ENCODE measurements at regions not wholly inside any gene's neighbourhood (a gene's known extent, or its start where the extent isn't known, plus 50 kb on each side); places are given as distances from the start of the nearest gene placed in this dataset.

DNA sequence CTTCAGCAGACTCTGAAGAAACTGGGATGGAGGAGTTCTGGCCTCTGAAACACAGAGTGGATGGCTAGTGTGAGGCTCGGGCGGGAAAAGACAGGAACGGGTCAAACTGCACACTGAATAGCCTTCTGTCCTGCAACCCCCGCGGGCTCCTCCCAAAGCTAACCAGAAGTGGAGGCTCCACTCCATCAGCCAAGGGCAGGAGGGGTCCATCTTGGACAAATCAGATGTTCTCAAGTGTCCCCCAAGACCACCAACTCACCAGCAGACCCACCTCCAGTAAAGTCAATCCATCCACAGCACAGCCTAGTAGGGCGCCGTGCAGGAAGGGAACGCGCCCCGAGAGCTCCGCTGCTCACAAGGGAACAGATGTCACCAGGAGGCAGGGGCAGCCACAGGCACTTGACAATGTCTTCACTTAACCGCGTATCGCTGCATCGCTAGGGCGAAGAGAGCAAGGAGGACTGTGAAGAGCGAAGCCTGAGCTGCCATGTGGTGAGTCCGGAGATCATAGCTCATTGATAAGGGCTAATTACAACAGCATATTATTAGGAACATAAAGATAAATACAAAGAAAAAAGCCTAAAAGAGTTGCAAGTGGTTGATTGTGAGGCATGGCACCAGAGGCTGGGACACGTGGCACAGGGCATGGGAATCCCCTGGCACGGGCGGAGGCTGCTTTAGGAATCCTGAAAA lies 494.6 kb upstream of the MYT1L start:
- Histone ChIP-seq H3K27ac (ENCODE audit: low read length) (no peak overlapping the region), H4K20me1 (ENCODE audit: insufficient read depth, low read length) (no peaks in the 10 kb centered on the region), H3K4me2 (ENCODE audit: low read length) (no peak overlapping the region), H2AFZ (ENCODE audit: low read depth, low read length) (no peak overlapping the region), H3K9ac (ENCODE audit: low read length) (no peak overlapping the region), H3K4me3 (ENCODE audit: low read length) (no peak overlapping the region), H3K27me3 (ENCODE audit: low read depth, low read length) (no peaks in the 10 kb centered on the region), H3K79me2 (ENCODE audit: low read length) (no peaks in the 10 kb centered on the region), H3K9me3 (ENCODE audit: insufficient read depth, low read length) (no peaks in the 10 kb centered on the region), H3K4me1 (ENCODE audit: low read length) (no peaks in the 10 kb centered on the region), H3K36me3 (replicated peaks; ENCODE audit: low read depth, low read length) (no peaks in the 10 kb centered on the region)
- TF ChIP-seq, protein P1, sequence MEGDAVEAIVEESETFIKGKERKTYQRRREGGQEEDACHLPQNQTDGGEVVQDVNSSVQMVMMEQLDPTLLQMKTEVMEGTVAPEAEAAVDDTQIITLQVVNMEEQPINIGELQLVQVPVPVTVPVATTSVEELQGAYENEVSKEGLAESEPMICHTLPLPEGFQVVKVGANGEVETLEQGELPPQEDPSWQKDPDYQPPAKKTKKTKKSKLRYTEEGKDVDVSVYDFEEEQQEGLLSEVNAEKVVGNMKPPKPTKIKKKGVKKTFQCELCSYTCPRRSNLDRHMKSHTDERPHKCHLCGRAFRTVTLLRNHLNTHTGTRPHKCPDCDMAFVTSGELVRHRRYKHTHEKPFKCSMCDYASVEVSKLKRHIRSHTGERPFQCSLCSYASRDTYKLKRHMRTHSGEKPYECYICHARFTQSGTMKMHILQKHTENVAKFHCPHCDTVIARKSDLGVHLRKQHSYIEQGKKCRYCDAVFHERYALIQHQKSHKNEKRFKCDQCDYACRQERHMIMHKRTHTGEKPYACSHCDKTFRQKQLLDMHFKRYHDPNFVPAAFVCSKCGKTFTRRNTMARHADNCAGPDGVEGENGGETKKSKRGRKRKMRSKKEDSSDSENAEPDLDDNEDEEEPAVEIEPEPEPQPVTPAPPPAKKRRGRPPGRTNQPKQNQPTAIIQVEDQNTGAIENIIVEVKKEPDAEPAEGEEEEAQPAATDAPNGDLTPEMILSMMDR (IDR thresholded peaks at IDR 0.05; ENCODE audit: low read depth, low read length) = no peak
- no peak for TF ChIP-seq EZH2phosphoT487 (IDR thresholded peaks at IDR 0.05; ENCODE audit: low read depth)

DNA sequence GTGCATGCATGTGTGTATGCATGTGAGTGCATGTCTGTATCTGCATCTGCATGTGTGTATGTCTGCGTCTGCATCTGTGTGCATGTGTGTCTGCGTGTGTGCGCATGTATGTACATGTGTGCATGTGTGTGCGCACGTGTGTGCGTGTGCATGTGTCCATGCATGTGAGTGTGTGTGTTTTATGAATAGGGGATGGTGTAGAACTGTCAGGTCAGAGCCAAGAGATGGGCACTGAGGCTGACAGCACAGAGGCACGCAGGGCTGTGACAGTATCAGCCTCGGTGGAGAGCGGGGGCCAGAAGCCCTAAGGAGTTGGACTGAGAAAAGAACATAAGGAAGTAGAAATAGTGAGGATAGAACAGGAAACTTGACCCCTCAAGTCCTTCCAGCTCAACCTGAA lies 494.0 kb upstream of the MYT1L start:
- Histone ChIP-seq H3K79me2 (ENCODE audit: low read length) (no peaks in the 10 kb centered on the region), H3K27me3 (ENCODE audit: low read depth, low read length) (no peaks in the 10 kb centered on the region), H3K9me3 (ENCODE audit: insufficient read depth, low read length) (no peaks in the 10 kb centered on the region), H3K4me2 (ENCODE audit: low read length) (no peak overlapping the region), H3K27ac (ENCODE audit: low read length) (no peak overlapping the region), H3K36me3 (replicated peaks; ENCODE audit: low read depth, low read length) (no peaks in the 10 kb centered on the region), H3K4me3 (ENCODE audit: low read length) (no peak overlapping the region), H3K9ac (ENCODE audit: low read length) (no peak overlapping the region), H3K4me1 (ENCODE audit: low read length) (no peaks in the 10 kb centered on the region), H4K20me1 (ENCODE audit: insufficient read depth, low read length) (no peaks in the 10 kb centered on the region), H2AFZ (ENCODE audit: low read depth, low read length) (no peak overlapping the region)
- no peak for TF ChIP-seq EZH2phosphoT487 (IDR thresholded peaks at IDR 0.05; ENCODE audit: low read depth)
- TF ChIP-seq, protein P1 (IDR thresholded peaks at IDR 0.05; ENCODE audit: low read depth, low read length) = no peak

DNA sequence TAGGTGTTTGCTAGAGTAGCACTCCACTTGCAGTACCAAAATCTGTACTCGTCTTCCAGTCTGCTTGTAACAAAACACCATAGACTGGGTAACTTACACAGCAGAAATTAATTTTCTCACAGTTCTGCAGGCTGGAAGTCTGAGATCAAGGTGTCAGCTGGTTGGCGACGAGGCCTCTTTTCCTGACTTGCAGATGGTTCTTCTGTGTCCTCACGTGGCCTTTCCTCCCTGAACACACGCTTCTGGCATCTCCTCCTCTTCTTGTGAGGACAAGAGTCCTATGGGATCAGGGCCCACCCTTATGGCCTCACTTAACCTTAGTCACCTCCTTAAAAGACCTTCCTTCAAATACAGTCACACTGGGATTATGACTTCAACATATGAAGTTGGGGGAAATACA lies 493.5 kb upstream of the MYT1L start:
- Histone ChIP-seq H3K9ac (ENCODE audit: low read length) (no peak overlapping the region), H3K9me3 (ENCODE audit: insufficient read depth, low read length) (no peaks in the 10 kb centered on the region), H3K27ac (ENCODE audit: low read length) (no peak overlapping the region), H3K79me2 (ENCODE audit: low read length) (no peaks in the 10 kb centered on the region), H3K27me3 (ENCODE audit: low read depth, low read length) (no peaks in the 10 kb centered on the region), H3K4me2 (ENCODE audit: low read length) (no peak overlapping the region), H4K20me1 (ENCODE audit: insufficient read depth, low read length) (no peaks in the 10 kb centered on the region), H3K4me1 (ENCODE audit: low read length) (no peaks in the 10 kb centered on the region), H2AFZ (ENCODE audit: low read depth, low read length) (no peak overlapping the region), H3K36me3 (replicated peaks; ENCODE audit: low read depth, low read length) (no peaks in the 10 kb centered on the region), H3K4me3 (ENCODE audit: low read length) (no peak overlapping the region)
- TF ChIP-seq, protein P1 (IDR thresholded peaks at IDR 0.05; ENCODE audit: low read depth, low read length) = no peak
- no peak for TF ChIP-seq EZH2phosphoT487 (IDR thresholded peaks at IDR 0.05; ENCODE audit: low read depth)

DNA sequence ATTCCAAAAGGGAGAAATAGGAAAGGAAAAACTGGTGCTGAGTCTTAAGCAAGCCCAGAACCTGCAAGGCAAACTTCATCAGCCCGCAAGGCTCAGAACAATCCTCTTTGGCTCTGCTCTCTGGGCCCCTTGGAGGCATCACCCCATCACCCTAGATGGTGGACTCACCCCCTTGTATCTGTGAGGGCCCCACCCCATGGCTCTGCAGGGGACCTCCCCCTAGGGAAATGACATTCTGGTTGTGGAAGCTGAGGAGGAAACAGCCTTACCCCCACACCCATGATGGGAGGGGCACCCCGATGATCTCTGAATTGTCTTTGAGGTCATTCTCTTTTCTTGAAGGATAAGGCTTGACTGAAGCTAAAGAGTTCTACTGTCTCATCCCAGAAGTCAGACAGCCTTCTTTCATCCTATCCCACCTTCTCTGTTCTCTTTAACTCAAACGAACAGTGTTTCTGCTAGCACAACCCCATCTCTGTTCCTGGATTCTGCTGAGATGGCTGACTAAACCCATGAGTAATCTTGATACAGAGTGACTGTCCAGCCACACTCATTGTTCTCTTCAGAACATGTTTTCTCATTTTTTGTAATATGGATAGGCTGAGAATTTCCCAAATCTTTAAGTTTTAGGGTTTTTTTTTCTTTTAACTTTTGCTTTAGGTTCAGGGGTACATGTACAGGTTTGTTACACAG lies 492.1 kb upstream of the MYT1L start:
- Histone ChIP-seq H3K79me2 (ENCODE audit: low read length) (no peaks in the 10 kb centered on the region), H3K4me1 (ENCODE audit: low read length) (no peaks in the 10 kb centered on the region), H3K36me3 (replicated peaks; ENCODE audit: low read depth, low read length) (no peaks in the 10 kb centered on the region), H3K27ac (ENCODE audit: low read length) (no peak overlapping the region), H3K9me3 (ENCODE audit: insufficient read depth, low read length) (no peaks in the 10 kb centered on the region), H4K20me1 (ENCODE audit: insufficient read depth, low read length) (no peaks in the 10 kb centered on the region), H3K4me2 (ENCODE audit: low read length) (no peak overlapping the region), H3K27me3 (ENCODE audit: low read depth, low read length) (no peaks in the 10 kb centered on the region), H3K4me3 (ENCODE audit: low read length) (no peak overlapping the region), H2AFZ (ENCODE audit: low read depth, low read length) (no peak overlapping the region), H3K9ac (ENCODE audit: low read length) (no peak overlapping the region)
- TF ChIP-seq, protein P1 (IDR thresholded peaks at IDR 0.05; ENCODE audit: low read depth, low read length) = no peak
- TF ChIP-seq EZH2phosphoT487 (IDR thresholded peaks at IDR 0.05; ENCODE audit: low read depth) = no peak
